GM12878 (cell line): ENCODE measurements at regions not wholly inside any gene's neighbourhood (a gene's known extent, or its start where the extent isn't known, plus 50 kb on each side); places are given as distances from the start of the nearest gene placed in this dataset.

ENCODE experiments used
- ESRRA ChIP-seq: IDR thresholded peaks from 2 replicates; pipeline ENCODE4 v1.6.1; 2012; ENCODE audit warnings: mild to moderate bottlenecking, low read length, improper control_type of control experiment
- HCFC1 ChIP-seq: fragments of 150-350 bp; IDR thresholded peaks from 2 replicates; pipeline ENCODE4 v1.6.1; 2014; ENCODE audit warnings: low read length
- MTA3 ChIP-seq: IDR thresholded peaks from 2 replicates; pipeline ENCODE4 v1.6.1; 2012; ENCODE audit warnings: low read length, inconsistent platforms, borderline replicate concordance
- TF ChIP-seq, protein P1 (sequence below): IDR thresholded peaks from 2 replicates; pipeline ENCODE4 v1.6.1; 2012; ENCODE audit warnings: improper control_type of control experiment, low read depth, low read length; ENCODE audit not compliant: insufficient replicate concordance
- TF ChIP-seq, protein P2 (sequence below): fragments of 450-650 bp; IDR thresholded peaks from 2 replicates; pipeline ENCODE4 v1.6.1; 2017; ENCODE audit warnings: mild to moderate bottlenecking, low read depth, inconsistent platforms; ENCODE audit not compliant: poor library complexity, severe bottlenecking

DNA sequence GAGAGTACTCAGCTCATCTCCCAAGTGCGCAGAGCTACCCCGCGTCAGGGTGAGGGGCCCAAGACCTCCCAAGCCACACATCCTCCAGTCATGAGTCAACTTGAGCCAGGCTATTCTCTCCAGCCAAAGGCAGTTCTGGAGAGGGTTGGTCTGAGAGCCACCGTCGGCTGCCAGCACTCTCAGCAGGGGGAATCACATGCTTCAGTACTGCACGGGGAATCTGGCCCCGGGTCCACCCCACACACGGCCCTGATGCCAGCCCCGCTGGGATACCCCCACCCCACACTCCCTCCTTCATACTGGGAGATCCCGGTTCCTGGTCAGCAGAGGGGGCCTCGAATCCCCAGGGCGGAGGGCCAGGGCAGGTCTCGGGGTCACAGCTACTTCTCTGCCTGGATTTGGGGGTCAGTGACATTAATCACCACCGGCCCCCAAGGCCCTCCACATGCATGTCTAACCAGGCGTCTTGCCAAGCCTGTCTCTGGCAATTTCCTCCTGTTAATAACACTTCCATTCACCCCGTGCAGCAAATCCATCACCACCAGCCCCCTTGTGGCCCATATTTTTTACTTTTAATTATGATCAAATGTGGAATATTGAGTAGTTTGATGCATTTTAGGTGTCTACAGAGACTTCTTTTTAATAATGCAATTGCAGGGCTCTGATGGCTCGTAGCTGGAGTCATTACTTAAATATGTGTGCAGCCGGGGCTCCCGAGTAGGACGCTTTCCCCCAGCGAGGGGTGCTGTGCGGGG lies 102.9 kb upstream of the PPP1R26 start (continued):
- TF ChIP-seq, protein P1, sequence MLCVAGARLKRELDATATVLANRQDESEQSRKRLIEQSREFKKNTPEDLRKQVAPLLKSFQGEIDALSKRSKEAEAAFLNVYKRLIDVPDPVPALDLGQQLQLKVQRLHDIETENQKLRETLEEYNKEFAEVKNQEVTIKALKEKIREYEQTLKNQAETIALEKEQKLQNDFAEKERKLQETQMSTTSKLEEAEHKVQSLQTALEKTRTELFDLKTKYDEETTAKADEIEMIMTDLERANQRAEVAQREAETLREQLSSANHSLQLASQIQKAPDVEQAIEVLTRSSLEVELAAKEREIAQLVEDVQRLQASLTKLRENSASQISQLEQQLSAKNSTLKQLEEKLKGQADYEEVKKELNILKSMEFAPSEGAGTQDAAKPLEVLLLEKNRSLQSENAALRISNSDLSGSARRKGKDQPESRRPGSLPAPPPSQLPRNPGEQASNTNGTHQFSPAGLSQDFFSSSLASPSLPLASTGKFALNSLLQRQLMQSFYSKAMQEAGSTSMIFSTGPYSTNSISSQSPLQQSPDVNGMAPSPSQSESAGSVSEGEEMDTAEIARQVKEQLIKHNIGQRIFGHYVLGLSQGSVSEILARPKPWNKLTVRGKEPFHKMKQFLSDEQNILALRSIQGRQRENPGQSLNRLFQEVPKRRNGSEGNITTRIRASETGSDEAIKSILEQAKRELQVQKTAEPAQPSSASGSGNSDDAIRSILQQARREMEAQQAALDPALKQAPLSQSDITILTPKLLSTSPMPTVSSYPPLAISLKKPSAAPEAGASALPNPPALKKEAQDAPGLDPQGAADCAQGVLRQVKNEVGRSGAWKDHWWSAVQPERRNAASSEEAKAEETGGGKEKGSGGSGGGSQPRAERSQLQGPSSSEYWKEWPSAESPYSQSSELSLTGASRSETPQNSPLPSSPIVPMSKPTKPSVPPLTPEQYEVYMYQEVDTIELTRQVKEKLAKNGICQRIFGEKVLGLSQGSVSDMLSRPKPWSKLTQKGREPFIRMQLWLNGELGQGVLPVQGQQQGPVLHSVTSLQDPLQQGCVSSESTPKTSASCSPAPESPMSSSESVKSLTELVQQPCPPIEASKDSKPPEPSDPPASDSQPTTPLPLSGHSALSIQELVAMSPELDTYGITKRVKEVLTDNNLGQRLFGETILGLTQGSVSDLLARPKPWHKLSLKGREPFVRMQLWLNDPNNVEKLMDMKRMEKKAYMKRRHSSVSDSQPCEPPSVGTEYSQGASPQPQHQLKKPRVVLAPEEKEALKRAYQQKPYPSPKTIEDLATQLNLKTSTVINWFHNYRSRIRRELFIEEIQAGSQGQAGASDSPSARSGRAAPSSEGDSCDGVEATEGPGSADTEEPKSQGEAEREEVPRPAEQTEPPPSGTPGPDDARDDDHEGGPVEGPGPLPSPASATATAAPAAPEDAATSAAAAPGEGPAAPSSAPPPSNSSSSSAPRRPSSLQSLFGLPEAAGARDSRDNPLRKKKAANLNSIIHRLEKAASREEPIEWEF: no peak
- TF ChIP-seq HCFC1: no peak
- TF ChIP-seq, protein P2, sequence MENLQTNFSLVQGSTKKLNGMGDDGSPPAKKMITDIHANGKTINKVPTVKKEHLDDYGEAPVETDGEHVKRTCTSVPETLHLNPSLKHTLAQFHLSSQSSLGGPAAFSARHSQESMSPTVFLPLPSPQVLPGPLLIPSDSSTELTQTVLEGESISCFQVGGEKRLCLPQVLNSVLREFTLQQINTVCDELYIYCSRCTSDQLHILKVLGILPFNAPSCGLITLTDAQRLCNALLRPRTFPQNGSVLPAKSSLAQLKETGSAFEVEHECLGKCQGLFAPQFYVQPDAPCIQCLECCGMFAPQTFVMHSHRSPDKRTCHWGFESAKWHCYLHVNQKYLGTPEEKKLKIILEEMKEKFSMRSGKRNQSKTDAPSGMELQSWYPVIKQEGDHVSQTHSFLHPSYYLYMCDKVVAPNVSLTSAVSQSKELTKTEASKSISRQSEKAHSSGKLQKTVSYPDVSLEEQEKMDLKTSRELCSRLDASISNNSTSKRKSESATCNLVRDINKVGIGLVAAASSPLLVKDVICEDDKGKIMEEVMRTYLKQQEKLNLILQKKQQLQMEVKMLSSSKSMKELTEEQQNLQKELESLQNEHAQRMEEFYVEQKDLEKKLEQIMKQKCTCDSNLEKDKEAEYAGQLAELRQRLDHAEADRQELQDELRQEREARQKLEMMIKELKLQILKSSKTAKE: no peak
- no peak for TF ChIP-seq MTA3
- no peak for TF ChIP-seq ESRRA
